ENCODE measurements at regions not wholly inside any gene's neighbourhood (a gene's known extent, or its start where the extent isn't known, plus 50 kb on each side); places are given as distances from the start of the nearest gene placed in this dataset.

- TF ChIP-seq CTCF (IDR thresholded peaks at IDR 0.05): no peak
- TF ChIP-seq POLR2A (IDR thresholded peaks at IDR 0.05): no peak
Measured at GRCh38 chr11:92316106-92316809, 91.6 kb downstream of the FAT3 start.

All from heart left ventricle (tissue), 13 donors.